ENCODE measurements at regions not wholly inside any gene's neighbourhood (a gene's known extent, or its start where the extent isn't known, plus 50 kb on each side); places are given as distances from the start of the nearest gene placed in this dataset.

DNA sequence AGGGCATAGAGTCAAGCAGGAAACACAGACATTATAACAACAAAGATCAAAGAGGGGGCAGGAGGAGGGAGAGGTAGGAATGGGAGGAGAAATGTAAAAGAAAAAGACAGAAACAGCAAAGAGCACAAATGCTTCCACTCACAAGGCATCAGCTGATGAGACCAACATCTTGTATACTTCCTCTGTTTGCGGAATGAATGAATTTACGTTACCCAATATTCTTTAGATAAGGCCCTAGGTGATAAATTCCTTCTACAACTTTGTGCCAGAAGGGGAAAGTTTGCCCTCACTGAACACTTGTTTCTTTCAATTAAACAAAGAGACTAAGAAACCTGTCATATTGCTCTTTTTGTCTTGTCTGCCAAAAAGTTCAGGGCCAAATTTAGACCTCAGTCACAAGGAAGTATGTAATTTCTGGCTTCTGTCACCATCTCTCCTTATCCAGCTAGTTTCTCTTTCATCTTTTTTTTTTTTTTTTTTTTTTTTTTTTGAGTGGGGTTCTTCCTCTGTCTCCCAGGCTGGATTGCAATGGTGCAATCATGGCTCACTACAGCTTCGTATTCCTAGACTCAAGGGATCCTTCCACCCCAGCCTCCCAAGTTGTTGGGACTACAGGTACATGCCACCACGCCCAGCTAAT lies 116.4 kb upstream of the NANOS1 start:
- in situ Hi-C loops (cut with MboI; ENCODE audit: low sequenced_read_pairs, unreplicated experiment) = no loop called here
- no peak for DNase-seq (ENCODE audit: low spot score)
- TF ChIP-seq, protein P1, sequence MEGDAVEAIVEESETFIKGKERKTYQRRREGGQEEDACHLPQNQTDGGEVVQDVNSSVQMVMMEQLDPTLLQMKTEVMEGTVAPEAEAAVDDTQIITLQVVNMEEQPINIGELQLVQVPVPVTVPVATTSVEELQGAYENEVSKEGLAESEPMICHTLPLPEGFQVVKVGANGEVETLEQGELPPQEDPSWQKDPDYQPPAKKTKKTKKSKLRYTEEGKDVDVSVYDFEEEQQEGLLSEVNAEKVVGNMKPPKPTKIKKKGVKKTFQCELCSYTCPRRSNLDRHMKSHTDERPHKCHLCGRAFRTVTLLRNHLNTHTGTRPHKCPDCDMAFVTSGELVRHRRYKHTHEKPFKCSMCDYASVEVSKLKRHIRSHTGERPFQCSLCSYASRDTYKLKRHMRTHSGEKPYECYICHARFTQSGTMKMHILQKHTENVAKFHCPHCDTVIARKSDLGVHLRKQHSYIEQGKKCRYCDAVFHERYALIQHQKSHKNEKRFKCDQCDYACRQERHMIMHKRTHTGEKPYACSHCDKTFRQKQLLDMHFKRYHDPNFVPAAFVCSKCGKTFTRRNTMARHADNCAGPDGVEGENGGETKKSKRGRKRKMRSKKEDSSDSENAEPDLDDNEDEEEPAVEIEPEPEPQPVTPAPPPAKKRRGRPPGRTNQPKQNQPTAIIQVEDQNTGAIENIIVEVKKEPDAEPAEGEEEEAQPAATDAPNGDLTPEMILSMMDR (IDR thresholded peaks at IDR 0.05; ENCODE audit: borderline replicate concordance, control extremely low read depth, extremely low read depth, insufficient read depth, missing control alignments) = no peak

DNA sequence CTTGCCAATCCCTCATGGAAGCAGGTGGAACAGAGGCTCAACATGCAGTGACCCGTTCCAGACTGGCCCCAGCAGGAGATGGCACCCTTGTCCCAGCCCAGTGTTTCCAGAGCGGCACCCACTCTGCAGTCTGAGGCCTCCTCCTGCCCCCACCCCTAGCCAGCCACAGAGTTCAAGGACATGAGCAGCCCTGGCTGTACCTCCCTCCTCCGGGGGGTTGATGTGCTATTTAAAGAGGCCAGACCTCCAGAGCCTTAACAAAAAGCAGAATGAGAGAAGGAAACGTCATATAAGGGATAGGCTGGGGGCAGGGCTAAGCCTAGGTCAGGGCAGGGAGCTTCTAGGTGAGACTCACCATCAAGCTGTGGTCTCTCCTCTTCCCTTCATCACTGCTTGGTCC lies 115.7 kb upstream of the NANOS1 start:
- TF ChIP-seq, protein P1 (IDR thresholded peaks at IDR 0.05; ENCODE audit: borderline replicate concordance, control extremely low read depth, extremely low read depth, insufficient read depth, missing control alignments) = no peak
- in situ Hi-C loops (cut with MboI; ENCODE audit: low sequenced_read_pairs, unreplicated experiment) = no loop called here
- no peak for DNase-seq (ENCODE audit: low spot score)

DNA sequence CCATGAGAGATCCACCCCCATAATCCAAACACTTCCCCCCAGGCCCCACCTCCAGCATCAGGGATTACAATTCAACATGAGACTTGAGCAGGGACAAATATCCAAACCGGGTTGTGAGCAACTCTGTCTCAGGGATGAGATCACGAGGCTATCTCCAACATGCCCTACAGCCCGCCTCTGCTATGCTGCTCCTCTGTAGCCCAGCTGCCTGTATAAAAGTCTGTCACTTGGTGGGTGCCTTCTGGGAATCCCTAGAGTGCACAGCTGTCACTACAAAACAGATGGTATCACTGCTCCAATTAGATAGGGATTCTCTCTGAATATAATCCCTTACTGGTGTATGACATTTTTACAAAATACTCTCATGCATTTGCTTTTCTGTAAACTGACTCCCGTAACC lies 114.9 kb upstream of the NANOS1 start:
- DNase-seq (ENCODE audit: low spot score) = no peak
- TF ChIP-seq, protein P1 (IDR thresholded peaks at IDR 0.05; ENCODE audit: borderline replicate concordance, control extremely low read depth, extremely low read depth, insufficient read depth, missing control alignments) = no peak
- in situ Hi-C loops (cut with MboI; ENCODE audit: low sequenced_read_pairs, unreplicated experiment) = no loop called here

DNA sequence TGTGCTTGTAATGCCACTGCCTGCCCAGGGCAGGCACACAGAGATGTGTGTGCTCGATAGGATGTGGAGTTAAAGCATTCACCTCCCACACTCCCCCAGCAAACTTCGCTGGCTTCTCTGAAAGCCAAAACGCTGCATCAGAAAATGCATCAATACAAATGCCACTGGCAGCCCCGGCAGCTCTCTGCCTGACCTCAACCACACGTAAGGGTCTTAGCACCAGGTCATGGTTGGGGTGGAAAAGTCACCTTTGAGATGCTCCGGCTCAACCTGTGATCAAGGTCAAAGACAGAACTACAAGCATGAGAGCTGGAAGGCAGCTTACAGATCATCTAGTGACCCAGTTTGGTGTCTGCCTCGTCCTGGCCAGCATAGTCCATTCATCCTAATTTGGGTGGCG lies 114.4 kb upstream of the NANOS1 start:
- no peak for DNase-seq (ENCODE audit: low spot score)
- in situ Hi-C loops (cut with MboI; ENCODE audit: low sequenced_read_pairs, unreplicated experiment) = no loop called here
- TF ChIP-seq, protein P1 (IDR thresholded peaks at IDR 0.05; ENCODE audit: borderline replicate concordance, control extremely low read depth, extremely low read depth, insufficient read depth, missing control alignments) = no peak

DNA sequence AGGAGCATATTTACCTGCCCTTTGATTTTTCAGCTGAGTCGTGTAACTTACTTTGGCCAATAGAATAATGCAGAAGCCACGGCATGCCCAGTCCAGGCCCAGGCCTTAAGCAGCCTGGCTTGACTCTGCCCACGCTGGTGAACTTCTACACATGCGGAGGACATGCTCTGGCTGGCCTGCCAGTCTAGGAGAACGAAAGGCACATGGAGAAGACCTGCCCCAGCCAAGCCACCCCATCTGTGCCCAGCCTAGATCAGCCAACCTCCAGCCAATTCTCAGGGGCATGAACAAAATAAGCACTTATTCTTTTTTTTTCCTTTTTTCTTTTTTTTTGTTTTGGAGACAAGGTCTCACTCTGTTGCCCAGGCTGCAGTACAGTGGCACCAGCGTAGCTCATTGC lies 112.7 kb upstream of the NANOS1 start:
- TF ChIP-seq, protein P1 (IDR thresholded peaks at IDR 0.05; ENCODE audit: borderline replicate concordance, control extremely low read depth, extremely low read depth, insufficient read depth, missing control alignments) = no peak
- DNase-seq (ENCODE audit: low spot score) = no peak
- in situ Hi-C loops (cut with MboI; ENCODE audit: low sequenced_read_pairs, unreplicated experiment) = no loop called here

DNA sequence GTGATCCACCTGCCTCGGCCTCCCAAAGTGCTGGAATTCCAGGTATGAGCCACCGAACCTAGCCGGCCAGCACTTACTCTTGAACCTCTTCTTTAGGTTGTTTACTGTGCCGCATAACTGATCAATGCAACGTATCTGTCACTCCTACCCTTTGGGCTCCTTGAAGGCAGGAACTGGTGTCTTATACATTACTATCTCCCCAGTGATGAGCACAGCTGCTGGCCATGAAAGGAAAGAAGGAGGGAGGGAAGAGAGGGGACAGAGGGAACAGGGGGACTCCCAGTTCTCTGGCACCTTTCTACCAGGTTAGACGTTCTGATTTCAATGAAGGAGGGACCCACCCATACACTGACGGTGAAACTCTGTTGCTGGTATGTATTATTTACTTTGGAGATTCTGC lies 111.8 kb upstream of the NANOS1 start:
- in situ Hi-C loops (cut with MboI; ENCODE audit: low sequenced_read_pairs, unreplicated experiment) = no loop called here
- no peak for DNase-seq (ENCODE audit: low spot score)
- TF ChIP-seq, protein P1 (IDR thresholded peaks at IDR 0.05; ENCODE audit: borderline replicate concordance, control extremely low read depth, extremely low read depth, insufficient read depth, missing control alignments) = no peak

Data from GM13976 (cell line).